Left ventricle myocardium inferior (tissue), 1 donor: ENCODE measurements at regions not wholly inside any gene's neighbourhood (a gene's known extent, or its start where the extent isn't known, plus 50 kb on each side); places are given as distances from the start of the nearest gene placed in this dataset.

Source experiments
- DNase-seq: peaks from one replicate; pipeline ENCODE4 v3.0.0-alpha.2; 2020
- H3K27ac ChIP-seq: fragments of 200-600 bp; replicated peaks from 2 replicates; pipeline ENCODE4 v1.8.0; 2021
- H3K27me3 ChIP-seq: fragments of 200-600 bp; 2 replicates; pipeline ENCODE4 v1.8.0; 2021; ENCODE audit warnings: low read depth
- H3K36me3 ChIP-seq: fragments of 200-600 bp; 2 replicates; pipeline ENCODE4 v1.8.0; 2021
- H3K4me1 ChIP-seq: fragments of 200-600 bp; 2 replicates; pipeline ENCODE4 v1.8.0; 2021
- H3K4me3 ChIP-seq: fragments of 200-600 bp; 2 replicates; pipeline ENCODE4 v1.8.0; 2021; ENCODE audit warnings: mild to moderate bottlenecking, moderate library complexity
- H3K9me3 ChIP-seq: fragments of 200-600 bp; replicated peaks from 2 replicates; pipeline ENCODE4 v1.8.0; 2021
- CTCF ChIP-seq: fragments of 200-600 bp; IDR thresholded peaks from 2 replicates; pipeline ENCODE4 v1.8.0; 2021; ENCODE audit warnings: antibody characterized with exemption, mild to moderate bottlenecking, borderline replicate concordance
- intact Hi-C: fragments of 100-400 bp; cut with micrococcal nuclease; formaldehyde crosslinking; loops from one replicate; pipeline ENCODE4 v1.11.0; 2022
- donor health status: DM: no; HTN: yes; CAD: no; lungs with severe emphysema.

- Histone ChIP-seq H3K4me3 (no peak overlapping the region), H3K4me1 (no peaks in the 10 kb centered on the region), H3K27me3 (peaks cover 10% of the 10 kb centered on the region), H3K27ac (no peak overlapping the region), H3K9me3 (no peaks in the 10 kb centered on the region), H3K36me3 (no peaks in the 10 kb centered on the region)
- TF ChIP-seq CTCF: no peak
- intact Hi-C loops: no loop called here
- DNase-seq: no peak
Observed at GRCh38 chr6:168722397-168722796, 281.4 kb downstream of the SMOC2 start.

GRCh38 chr6:168721571-168721970, 280.6 kb downstream of the SMOC2 start:
- TF ChIP-seq CTCF: no peak
- no peaks in the 10 kb centered on the region for H3K4me1 ChIP-seq
- no peaks in the 10 kb centered on the region for H3K9me3 ChIP-seq
- H3K4me3 ChIP-seq: no peak overlapping the region
- intact Hi-C loops: no loop called here
- no peak for DNase-seq
- peaks cover 14% of the 10 kb centered on the region for H3K27me3 ChIP-seq
- H3K36me3 ChIP-seq: no peaks in the 10 kb centered on the region
- H3K27ac ChIP-seq: no peak overlapping the region

GRCh38 chr6:168719901-168720300, 278.9 kb downstream of the SMOC2 start:
- Histone ChIP-seq H3K27me3 (peaks cover 14% of the 10 kb centered on the region), H3K4me1 (no peaks in the 10 kb centered on the region), H3K27ac (no peak overlapping the region), H3K4me3 (no peak overlapping the region), H3K36me3 (no peaks in the 10 kb centered on the region), H3K9me3 (no peaks in the 10 kb centered on the region)
- TF ChIP-seq CTCF: no peak
- no peak for DNase-seq
- intact Hi-C loops: no loop called here

- Histone ChIP-seq H3K4me1 (no peaks in the 10 kb centered on the region), H3K27ac (no peak overlapping the region), H3K27me3 (peaks cover 14% of the 10 kb centered on the region), H3K9me3 (no peaks in the 10 kb centered on the region), H3K36me3 (no peaks in the 10 kb centered on the region), H3K4me3 (no peak overlapping the region)
- intact Hi-C loops: no loop called here
- no peak for TF ChIP-seq CTCF
- DNase-seq: no peak
Observed at GRCh38 chr6:168718821-168719475, 278.0 kb downstream of the SMOC2 start.
